K562 (cell line): ENCODE measurements at regions not wholly inside any gene's neighbourhood (a gene's known extent, or its start where the extent isn't known, plus 50 kb on each side); places are given as distances from the start of the nearest gene placed in this dataset.

ENCODE experiments used
- ATAC-seq: fragments of 200-7000 bp; cut with Tn5 transposase; 3 replicates; pipeline ENCODE4 v1.9.1; 2020; ENCODE audit warnings: moderate library complexity
- BruUV-seq: library from RNA; stranded (reverse); fragments of 400-500 nt; replicated peaks from 2 replicates; lab custom pipeline; 2021; lab: Mats Ljungman, UMichigan
- CTCF ChIA-PET: fragments of 300-600 bp; formaldehyde crosslinking; extraction: SDS; loops from one replicate; lab custom pipeline; 2021; ENCODE audit warnings: low intra/inter-chr PET ratio; lab: Yijun Ruan, JAX
- POLR2A ChIA-PET: fragments of 300-600, 350-650 bp; sonication (Branson Sonifier 250); formaldehyde crosslinking; extraction: SDS; loops from one replicate; lab custom pipeline; 2021; ENCODE audit warnings: antibody characterized with exemption, inconsistent platforms; lab: Yijun Ruan, JAX
- DNase-seq, 4 experiments: peaks; one replicate each; pipeline versions ENCODE4 v3.0.0 to v3.0.0-alpha.2; 2011 to 2018; ENCODE audit warnings: low spot score in 3 of 4, mixed read lengths in 3 of 4; ENCODE audit errors: extremely low read depth in 1 of 4
- FAIRE-seq: peaks from 2 replicates; lab custom pipeline; 2011; peaks lifted over from hg19 to GRCh38; lab: Jason Lieb, UNC
- H2AFZ ChIP-seq: 2 replicates; pipeline ENCODE4 v1.6.0; 2011; ENCODE audit warnings: low read depth, low read length, control low read depth, inconsistent platforms
- H3K27ac ChIP-seq: fragments of 200-600 bp; 3 replicates; pipeline ENCODE4 v1.8.0; 2011; ENCODE audit warnings: low read depth, mild to moderate bottlenecking, control low read depth, inconsistent platforms, low read length, moderate library complexity, mixed read lengths; ENCODE audit errors: extremely low read depth
- H3K27me3 ChIP-seq, 2 experiments: fragments of 300-600 bp in 1 of 2; 2 replicates in 1 of 2; 3 replicates in 1 of 2; pipeline versions ENCODE4 v1.6.0 to v1.8.0; 2011; ENCODE audit warnings: inconsistent platforms in 2 of 2, low read length in 2 of 2, mild to moderate bottlenecking in 1 of 2, mixed read lengths in 1 of 2, moderate library complexity in 1 of 2; ENCODE audit not compliant: control insufficient read depth in 2 of 2, insufficient read depth in 2 of 2
- H3K36me3 ChIP-seq: fragments of 300-600 bp; 3 replicates; pipeline ENCODE4 v1.8.0; 2011; ENCODE audit warnings: mild to moderate bottlenecking, low read length, inconsistent platforms; ENCODE audit not compliant: control insufficient read depth, insufficient read depth
- H3K4me1 ChIP-seq, 2 experiments: fragments of 200-600 bp in 1 of 2; replicated peaks in 1 of 2; 2 replicates in 1 of 2; 3 replicates in 1 of 2; pipeline versions ENCODE4 v1.5.1 to v1.8.0; 2011; ENCODE audit warnings: inconsistent platforms in 2 of 2, low read length in 2 of 2, mild to moderate bottlenecking in 1 of 2, mixed read lengths in 1 of 2, moderate library complexity in 1 of 2; ENCODE audit not compliant: control insufficient read depth in 2 of 2, insufficient read depth in 2 of 2
- H3K4me2 ChIP-seq: 2 replicates; pipeline ENCODE4 v1.6.1; 2011; ENCODE audit warnings: low read length, control low read depth, inconsistent platforms, mixed read lengths; ENCODE audit not compliant: insufficient read depth
- H3K4me3 ChIP-seq: fragments of 200-600 bp; sonication (generic), shearing (Covaris generic); 2 replicates; pipeline ENCODE4 v1.5.1; 2016; ENCODE audit warnings: control low read depth, inconsistent platforms
- H3K79me2 ChIP-seq: fragments of 200-600 bp; 3 replicates; pipeline ENCODE4 v1.8.0; 2011; ENCODE audit warnings: low read length, inconsistent platforms; ENCODE audit not compliant: control insufficient read depth, insufficient read depth
- H3K9ac ChIP-seq, 2 experiments: 2 replicates each; pipeline versions ENCODE4 v1.6.0 to v1.6.1; 2011; ENCODE audit warnings: low read depth in 2 of 2, low read length in 2 of 2, control low read depth in 1 of 2, inconsistent platforms in 1 of 2, mild to moderate bottlenecking in 1 of 2, mixed read lengths in 1 of 2; ENCODE audit not compliant: insufficient read depth in 1 of 2
- H3K9me1 ChIP-seq: one replicate; pipeline ENCODE4 v1.6.0; 2011; ENCODE audit warnings: inconsistent platforms, mild to moderate bottlenecking, low read length, moderate library complexity; ENCODE audit not compliant: control insufficient read depth, insufficient read depth
- H3K9me3 ChIP-seq: replicated peaks from 2 replicates; pipeline ENCODE4 v1.5.1; 2011; ENCODE audit warnings: low read depth, low read length, inconsistent platforms; ENCODE audit not compliant: control insufficient read depth, insufficient read depth
- H4K20me1 ChIP-seq: replicated peaks from 2 replicates; pipeline ENCODE4 v1.6.1; 2011; ENCODE audit warnings: low read length, inconsistent platforms, mixed read lengths; ENCODE audit not compliant: control insufficient read depth, insufficient read depth
- ERF ChIP-seq: fragments of 450-650 bp; formaldehyde crosslinking; IDR thresholded peaks from 2 replicates; pipeline ENCODE4 v1.4.0; 2020; ENCODE audit warnings: mild to moderate bottlenecking, mixed read lengths
- FOXA3 ChIP-seq, 2 experiments: fragments of 450-650 bp in 1 of 2; sonication (generic) in 1 of 2; formaldehyde crosslinking; IDR thresholded peaks in 1 of 2; conservative IDR thresholded peaks in 1 of 2; 2 replicates each; pipeline versions ENCODE4 v1.4.0 to v1.8.0; 2020 to 2022; ENCODE audit warnings: mild to moderate bottlenecking in 2 of 2, missing genetic modification reagents in 1 of 2
- GTF2F1 ChIP-seq: IDR thresholded peaks from 2 replicates; pipeline ENCODE4 v1.6.1; 2011; ENCODE audit warnings: low read depth, low read length, improper control_type of control experiment
- HES1 ChIP-seq: fragments of 450-650 bp; IDR thresholded peaks from 2 replicates; pipeline ENCODE4 v1.6.1; 2016; ENCODE audit warnings: low read depth, mild to moderate bottlenecking, moderate library complexity
- MAFK ChIP-seq: IDR thresholded peaks from 2 replicates; pipeline ENCODE4 v1.6.1; 2011; ENCODE audit warnings: low read length, improper control_type of control experiment
- SMAD2 ChIP-seq: fragments of 150-350 bp; IDR thresholded peaks from 2 replicates; pipeline ENCODE4 v1.6.1; 2014; ENCODE audit warnings: low read depth, mild to moderate bottlenecking, low read length
- ZC3H11A ChIP-seq: IDR thresholded peaks from 2 replicates; pipeline ENCODE4 v1.6.1; 2012; ENCODE audit warnings: low read depth, low read length, improper control_type of control experiment
- ZHX1 ChIP-seq: fragments of 150-350 bp; conservative IDR thresholded peaks from 2 replicates; pipeline ENCODE4 v1.6.1; 2014; ENCODE audit warnings: low read length
- ZNF217 ChIP-seq: sonication (generic); formaldehyde crosslinking; IDR thresholded peaks from 2 replicates; pipeline ENCODE4 v1.8.0; 2022; ENCODE audit warnings: mild to moderate bottlenecking, missing genetic modification reagents
- WGBS: fragments of 100-300 bp; shearing (Covaris generic); methylation state at CpG from one replicate; pipeline ENCODE4 v1.1.6; 2016; ENCODE audit warnings: low coverage, mixed read lengths; ENCODE audit not compliant: insufficient coverage; ENCODE audit errors: missing lambda C conversion rate; 5-methylcytosine and 5-hydroxymethylcytosine counted together
- in situ Hi-C: fragments of 300-500 bp; cut with MboI; formaldehyde crosslinking; loops from 4 replicates; pipeline ENCODE4 v1.15.0; 2018; ENCODE audit warnings: inconsistent platforms, mixed read lengths
- intact Hi-C: fragments of 100-400 bp; cut with micrococcal nuclease; formaldehyde crosslinking; loops from 2 replicates; pipeline ENCODE4 v1.14.2; 2022
- TF ChIP-seq, protein P1 (sequence below): IDR thresholded peaks from 2 replicates; pipeline ENCODE4 v1.6.1; 2016; ENCODE audit warnings: missing genetic modification characterization, missing compliant biosample characterization

- Histone ChIP-seq H2AFZ (no peak overlapping the region), H3K9ac (no peak overlapping the region), H3K79me2 (no peaks in the 10 kb centered on the region), H4K20me1 (no peaks in the 10 kb centered on the region), H3K27ac (no peak overlapping the region), H3K4me3 (no peak overlapping the region), H3K9me3 (no peaks in the 10 kb centered on the region), H3K4me1 (no peaks in the 10 kb centered on the region), H3K9me1 (no peaks in the 10 kb centered on the region), H3K27me3 (no peaks in the 10 kb centered on the region), H3K36me3 (no peaks in the 10 kb centered on the region), H3K4me2 (no peak overlapping the region)
- CTCF ChIA-PET, result no interaction called here
- in situ Hi-C loops (no loop called here), intact Hi-C loops (loop anchor here (10.0 kb wide), 1 partner anchor 313 kb away; no protein-coding TSS in a partner anchor)
- FAIRE-seq (no peak), DNase-seq (no peak), ATAC-seq (no peak)
- 0% methylated on average over 1 of the region's 1 CpG for WGBS
- POLR2A ChIA-PET, result no interaction called here
- BruUV-seq, result no TSS peak
- TF ChIP-seq ERF (CRISPR knock-in tag) (no peak), GTF2F1 (no peak), SMAD2 (no peak), ZC3H11A (no peak), ZNF217 (CRISPR knock-in tag) (no peak), FOXA3 (CRISPR knock-in tag; conservative IDR thresholded peaks at IDR 0.05 in 1 of 2, IDR thresholded peaks at IDR 0.05 in 1 of 2) (no peak), MAFK (no peak), HES1 (no peak), ZHX1 (no peak)
- TF ChIP-seq, protein P1, sequence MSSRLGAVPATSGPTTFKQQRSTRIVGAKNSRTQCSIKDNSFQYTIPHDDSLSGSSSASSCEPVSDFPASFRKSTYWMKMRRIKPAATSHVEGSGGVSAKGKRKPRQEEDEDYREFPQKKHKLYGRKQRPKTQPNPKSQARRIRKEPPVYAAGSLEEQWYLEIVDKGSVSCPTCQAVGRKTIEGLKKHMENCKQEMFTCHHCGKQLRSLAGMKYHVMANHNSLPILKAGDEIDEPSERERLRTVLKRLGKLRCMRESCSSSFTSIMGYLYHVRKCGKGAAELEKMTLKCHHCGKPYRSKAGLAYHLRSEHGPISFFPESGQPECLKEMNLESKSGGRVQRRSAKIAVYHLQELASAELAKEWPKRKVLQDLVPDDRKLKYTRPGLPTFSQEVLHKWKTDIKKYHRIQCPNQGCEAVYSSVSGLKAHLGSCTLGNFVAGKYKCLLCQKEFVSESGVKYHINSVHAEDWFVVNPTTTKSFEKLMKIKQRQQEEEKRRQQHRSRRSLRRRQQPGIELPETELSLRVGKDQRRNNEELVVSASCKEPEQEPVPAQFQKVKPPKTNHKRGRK (tag), result no peak
Measured at GRCh38 chr6:113187661-113188060, 669.5 kb upstream of the MARCKS start.
